NCI-H2029 treated with DMSO at 0.1 percent for 48 hours (cell line): ENCODE measurements at regions not wholly inside any gene's neighbourhood (a gene's known extent, or its start where the extent isn't known, plus 50 kb on each side); places are given as distances from the start of the nearest gene placed in this dataset.
"Not testable (repeated sequence)": the region's sequence is repeated elsewhere in the genome, so short reads cannot be mapped to it uniquely, and the experiment has no call there.

ENCODE experiments used
- DNase-seq: peaks from one replicate; lab custom pipeline; 2025; lab: John Stamatoyannopoulos, UW

- no peak for DNase-seq
Observed at GRCh38 chr1:198809247-198809646, 170.4 kb downstream of the PTPRC start.

GRCh38 chr1:198811449-198811848, 172.6 kb downstream of the PTPRC start:
- DNase-seq, result no peak

GRCh38 chr1:198823626-198824025, 184.8 kb downstream of the PTPRC start:
- no peak for DNase-seq

GRCh38 chr1:198825254-198825653, 186.4 kb downstream of the PTPRC start:
- DNase-seq, result no peak

GRCh38 chr1:198829356-198829755, 190.5 kb downstream of the PTPRC start:
- DNase-seq, result no peak

GRCh38 chr1:198829944-198830343, 191.1 kb downstream of the PTPRC start:
- DNase-seq, result no peak

- no peak for DNase-seq
Observed at GRCh38 chr1:198830412-198830811, 191.6 kb downstream of the PTPRC start.

GRCh38 chr1:198833706-198834503, 195.1 kb downstream of the PTPRC start:
- no peak for DNase-seq

GRCh38 chr1:198837278-198838021, 198.6 kb downstream of the PTPRC start:
- no peak for DNase-seq

GRCh38 chr1:198838022-198838342, 199.1 kb downstream of the PTPRC start:
- no peak for DNase-seq

GRCh38 chr1:198841477-198841876, 202.6 kb downstream of the PTPRC start:
- no peak for DNase-seq

GRCh38 chr1:198842686-198843085, 203.8 kb downstream of the PTPRC start:
- DNase-seq, result no peak

GRCh38 chr1:198845271-198845670, 206.4 kb downstream of the PTPRC start:
- no peak for DNase-seq

- no peak for DNase-seq
Observed at GRCh38 chr1:198845851-198846250, 207.0 kb downstream of the PTPRC start.

GRCh38 chr1:198846556-198846955, 207.7 kb downstream of the PTPRC start:
- DNase-seq, result no peak

GRCh38 chr1:198848206-198848605, 209.4 kb downstream of the PTPRC start:
- DNase-seq, result no peak

- DNase-seq, result no peak
Observed at GRCh38 chr1:198848649-198849048, 209.8 kb downstream of the PTPRC start.

- DNase-seq, result no peak
Observed at GRCh38 chr1:198849093-198849492, 210.3 kb downstream of the PTPRC start.

GRCh38 chr1:198850196-198850595, 211.4 kb downstream of the PTPRC start:
- DNase-seq, result no peak

- not testable (repeated sequence) for DNase-seq
Observed at GRCh38 chr1:198850966-198851365, 212.1 kb downstream of the PTPRC start.

GRCh38 chr1:198856601-198857000, 217.8 kb downstream of the PTPRC start:
- no peak for DNase-seq

- no peak for DNase-seq
Observed at GRCh38 chr1:198858033-198858432, 219.2 kb downstream of the PTPRC start.

- DNase-seq, result no peak
Observed at GRCh38 chr1:198860371-198860770, 221.5 kb downstream of the PTPRC start.

- DNase-seq, result no peak
Observed at GRCh38 chr1:198861636-198862035, 222.8 kb downstream of the PTPRC start.
